ENCODE measurements at regions not wholly inside any gene's neighbourhood (a gene's known extent, or its start where the extent isn't known, plus 50 kb on each side); places are given as distances from the start of the nearest gene placed in this dataset.

GRCh38 chr13:34420702-34421346 is 521.2 kb upstream of the NBEA start:
- DNase-seq: no peak

- DNase-seq: no peak
Measured at GRCh38 chr13:34421347-34421719, 520.7 kb upstream of the NBEA start.

GRCh38 chr13:34421858-34422475 is 520.1 kb upstream of the NBEA start:
- DNase-seq: no peak

- DNase-seq: no peak
Measured at GRCh38 chr13:34422956-34423355, 519.1 kb upstream of the NBEA start.

GRCh38 chr13:34425327-34425949 is 516.6 kb upstream of the NBEA start:
- DNase-seq: no peak

GRCh38 chr13:34428911-34429310 is 513.2 kb upstream of the NBEA start:
- DNase-seq: no peak

GRCh38 chr13:34430294-34430693 is 511.8 kb upstream of the NBEA start:
- no peak for DNase-seq

GRCh38 chr13:34431827-34432581 is 510.1 kb upstream of the NBEA start:
- DNase-seq: no peak

- no peak for DNase-seq
Measured at GRCh38 chr13:34435338-34435737, 506.7 kb upstream of the NBEA start.

GRCh38 chr13:34437873-34438272 is 504.2 kb upstream of the NBEA start:
- DNase-seq: no peak

- DNase-seq: no peak
Measured at GRCh38 chr13:34452831-34453230, 489.2 kb upstream of the NBEA start.

- DNase-seq: no peak
Measured at GRCh38 chr13:34458756-34459715, 483.0 kb upstream of the NBEA start.

GRCh38 chr13:34459856-34460255 is 482.2 kb upstream of the NBEA start:
- no peak for DNase-seq

GRCh38 chr13:34462843-34463242 is 479.2 kb upstream of the NBEA start:
- no peak for DNase-seq

- no peak for DNase-seq
Measured at GRCh38 chr13:34464011-34464410, 478.1 kb upstream of the NBEA start.

GRCh38 chr13:34465423-34465922 is 476.6 kb upstream of the NBEA start:
- DNase-seq: no peak

GRCh38 chr13:34466301-34466700 is 475.8 kb upstream of the NBEA start:
- no peak for DNase-seq

- no peak for DNase-seq
Measured at GRCh38 chr13:34467450-34468083, 474.5 kb upstream of the NBEA start.

GRCh38 chr13:34469196-34469986 is 472.7 kb upstream of the NBEA start:
- no peak for DNase-seq

- DNase-seq: no peak
Measured at GRCh38 chr13:34474187-34474868, 467.7 kb upstream of the NBEA start.

All from CD4-positive, alpha-beta T cell treated with Interleukin-4 for 1 hour (primary cell).